NCI-H1092 (cell line): ENCODE measurements at regions not wholly inside any gene's neighbourhood (a gene's known extent, or its start where the extent isn't known, plus 50 kb on each side); places are given as distances from the start of the nearest gene placed in this dataset.

Experiments used
- DNase-seq: peaks from one replicate; lab custom pipeline; 2025; lab: John Stamatoyannopoulos, UW

DNA sequence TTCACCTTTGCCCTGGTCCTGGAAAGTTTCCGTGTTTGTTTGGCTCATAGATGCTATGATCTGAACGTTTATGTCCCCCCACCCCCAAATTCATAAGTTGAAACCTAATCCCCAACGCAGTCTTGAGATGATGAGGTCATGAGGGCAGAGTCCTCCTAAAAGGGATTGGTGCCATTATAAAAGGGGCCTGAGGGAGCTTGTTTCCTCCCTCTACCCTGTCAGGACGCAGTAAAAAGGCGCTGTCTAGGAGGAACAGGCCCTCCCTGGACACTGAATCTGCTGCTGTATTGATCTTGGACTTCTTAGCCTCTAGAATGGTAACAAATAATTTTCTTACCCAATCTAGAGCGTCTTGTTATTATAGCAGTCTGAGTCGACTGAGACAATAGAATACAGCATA lies 2190.6 kb upstream of the TENM3 start:
- DNase-seq = no peak

DNA sequence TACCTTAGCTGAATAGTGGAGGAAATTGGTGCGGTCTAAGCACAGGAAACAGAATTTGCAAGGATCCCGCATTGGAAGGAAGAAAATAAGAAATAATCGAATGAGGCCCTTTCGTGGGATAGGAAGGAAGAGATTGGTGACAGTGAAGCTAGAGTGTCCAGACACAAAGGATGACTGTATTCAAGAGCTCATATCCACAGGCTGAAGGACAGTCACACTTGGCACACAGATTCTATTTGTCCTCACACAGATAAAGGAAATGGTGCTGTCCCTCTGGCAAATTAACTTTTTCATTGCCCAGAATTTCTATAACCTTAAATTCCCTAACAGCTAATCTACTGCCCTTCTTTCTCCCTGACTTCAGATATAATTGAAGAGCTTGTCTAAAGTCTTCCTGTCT lies 2188.9 kb upstream of the TENM3 start:
- DNase-seq = no peak

DNA sequence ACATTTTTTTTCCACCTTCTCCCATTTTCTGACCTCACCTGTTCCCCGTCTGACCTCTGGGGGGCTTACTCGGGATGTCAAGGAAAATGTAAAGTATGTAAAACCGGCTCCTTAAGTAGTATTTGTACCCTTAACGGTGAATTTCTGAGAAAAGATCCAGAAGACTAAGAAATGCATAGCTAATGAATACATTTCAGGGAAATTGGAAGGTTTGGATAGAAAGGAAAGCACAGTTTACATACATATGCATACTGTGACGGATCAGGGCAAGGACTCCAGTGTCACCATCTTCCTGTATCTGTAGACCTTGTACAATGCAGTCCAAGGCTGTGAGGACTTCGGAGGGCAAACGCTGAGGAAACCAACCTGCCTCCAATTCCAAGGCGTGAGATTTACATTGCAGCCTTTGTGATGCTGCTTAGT lies 2185.9 kb upstream of the TENM3 start:
- DNase-seq = no peak

DNA sequence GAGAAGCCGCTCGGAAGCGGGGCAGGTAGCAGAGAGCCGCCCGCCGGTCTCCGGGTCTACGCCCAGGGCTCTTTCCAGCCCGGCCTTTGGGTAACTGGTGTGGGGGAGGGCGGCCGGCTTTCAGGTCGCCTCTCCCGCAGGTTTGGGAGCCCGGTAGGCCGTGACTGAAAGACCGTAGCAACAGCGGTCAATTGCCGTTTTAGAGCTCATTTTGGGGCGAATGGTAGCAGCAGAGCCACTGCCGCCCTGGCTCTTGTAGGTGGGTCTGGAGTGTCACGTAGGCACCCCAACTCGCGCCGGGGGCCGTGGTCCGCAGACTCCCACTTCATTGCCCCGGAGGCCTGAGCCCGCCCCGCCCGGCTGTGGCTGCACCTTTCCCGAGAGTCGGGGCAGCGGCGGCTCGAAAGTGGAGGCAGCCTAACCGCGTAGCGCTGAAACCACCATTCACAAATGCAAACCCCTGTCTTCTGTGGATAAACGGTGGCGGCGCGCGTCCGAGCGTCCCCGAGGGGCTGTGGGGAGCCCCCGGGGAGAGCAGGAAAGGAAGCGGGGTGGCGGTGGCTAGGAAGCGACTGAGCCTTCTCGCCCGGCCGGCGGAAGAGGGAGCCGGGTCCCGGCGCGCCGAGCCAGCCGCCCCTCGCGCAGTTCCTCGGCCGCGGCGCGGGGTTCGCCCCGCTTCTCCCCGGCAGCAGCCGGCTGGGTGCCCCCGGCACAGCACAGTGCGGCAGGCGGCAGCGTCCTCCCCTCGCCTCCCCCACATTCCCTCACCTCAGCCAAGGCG lies 2185.1 kb upstream of the TENM3 start:
- DNase-seq = no peak

DNA sequence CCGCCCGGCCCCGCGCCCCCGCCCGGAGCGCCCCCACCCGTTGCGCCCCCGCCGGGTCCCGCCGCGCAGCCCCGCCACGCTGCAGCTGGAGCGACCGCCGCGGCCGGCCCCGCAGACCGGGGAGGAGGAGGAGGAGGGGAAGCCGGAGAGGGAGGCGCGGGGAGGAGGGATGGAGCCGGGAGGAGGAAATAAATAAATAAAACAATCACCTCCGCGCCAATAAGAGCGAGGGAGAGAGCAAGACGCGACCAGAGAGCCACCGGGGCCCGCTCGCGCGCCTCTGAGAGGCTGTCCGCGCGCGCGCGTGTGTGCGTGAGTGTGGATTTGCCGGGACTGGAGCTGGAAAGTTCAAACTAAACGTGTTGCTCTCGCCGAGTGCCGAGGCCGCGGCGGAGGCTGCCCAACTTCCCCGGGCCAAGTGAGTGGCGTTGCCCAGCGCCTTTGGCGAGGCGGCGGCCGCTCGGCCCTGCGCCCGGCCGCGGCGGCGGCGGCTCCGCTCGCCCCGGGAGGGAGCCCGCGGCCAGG lies 2184.4 kb upstream of the TENM3 start:
- no peak for DNase-seq

DNA sequence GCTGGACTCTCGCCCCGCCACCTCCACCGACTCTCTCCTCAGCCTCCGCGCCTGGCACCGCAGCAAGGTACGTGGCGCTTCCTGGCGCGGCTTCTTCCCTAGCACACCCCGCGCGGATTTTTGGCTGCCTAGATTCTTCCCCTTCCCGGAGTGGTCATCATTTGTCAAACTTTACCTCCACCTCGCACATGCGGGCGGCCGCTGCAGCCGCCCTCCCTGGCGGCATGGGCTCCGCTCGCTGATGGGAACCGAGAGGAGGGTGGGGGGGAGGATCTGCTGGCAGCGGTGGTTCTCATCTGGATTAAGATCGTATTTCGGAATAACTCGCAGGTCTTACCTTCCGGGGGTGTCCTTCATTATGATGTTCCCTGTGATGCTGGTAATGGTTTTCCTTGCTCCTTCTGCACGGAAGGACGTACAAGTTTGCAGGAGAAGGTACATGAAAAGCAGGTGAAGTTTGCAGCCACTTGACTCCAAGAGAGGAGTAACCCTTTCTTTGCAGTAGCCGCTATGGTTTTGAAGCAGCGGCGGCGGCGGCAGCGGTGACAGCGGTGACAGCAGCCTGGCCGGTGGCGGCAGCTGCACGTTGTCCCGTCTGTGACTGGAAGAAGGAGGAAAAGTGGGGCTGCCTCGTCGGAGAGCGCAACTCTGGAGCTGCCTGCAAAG lies 2183.9 kb upstream of the TENM3 start:
- no peak for DNase-seq

DNA sequence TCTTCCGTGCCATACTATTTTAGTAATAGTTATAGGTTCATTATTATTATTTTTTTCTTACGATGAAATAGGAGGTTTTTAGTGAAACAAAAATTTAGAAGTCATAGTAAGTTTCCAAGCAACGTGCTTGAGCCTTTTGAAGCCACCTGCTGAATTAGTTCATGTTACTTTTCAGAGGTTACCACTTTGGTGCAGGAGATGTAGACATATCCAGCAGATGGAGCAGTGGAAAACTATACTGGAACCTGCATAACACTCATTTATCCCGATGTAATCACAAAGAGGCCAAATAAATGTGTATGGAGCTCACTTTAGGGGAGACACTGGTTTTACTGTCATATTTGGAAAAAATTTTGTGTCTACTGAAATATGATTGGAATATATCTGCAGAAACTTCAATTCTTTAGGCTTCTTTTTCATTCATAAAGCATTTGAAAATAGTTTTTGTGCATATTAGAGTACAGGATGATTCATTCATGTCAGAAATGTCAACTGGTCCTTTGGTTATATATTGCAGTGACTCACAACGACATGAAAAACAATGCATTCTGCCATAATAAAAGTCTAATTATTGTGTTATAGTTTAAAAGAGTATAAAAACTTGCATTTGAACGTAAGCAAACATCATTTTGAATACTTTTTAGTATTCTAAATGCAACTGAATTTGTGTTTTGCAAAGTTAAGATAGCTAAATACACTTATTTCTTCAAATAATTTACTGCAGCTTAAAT lies 2182.9 kb upstream of the TENM3 start:
- no peak for DNase-seq

DNA sequence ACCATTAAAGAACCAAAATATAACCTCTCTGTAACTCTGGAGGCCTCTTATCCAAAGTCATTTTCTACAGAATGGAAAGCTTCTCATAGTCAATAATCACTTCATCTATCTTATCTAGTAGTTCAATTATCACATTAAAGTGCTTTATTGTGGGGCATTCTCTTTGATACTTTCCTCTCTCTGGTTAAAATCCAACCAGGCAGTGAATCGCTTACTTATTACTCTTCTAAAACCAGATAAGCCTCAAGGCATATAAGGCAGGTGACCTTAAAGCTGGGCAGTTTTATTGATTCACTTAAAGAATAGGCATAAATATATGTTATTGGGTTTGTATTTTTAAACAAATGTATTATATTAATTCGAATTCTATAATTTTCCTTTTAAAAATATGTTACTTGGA lies 2162.1 kb upstream of the TENM3 start:
- no peak for DNase-seq

DNA sequence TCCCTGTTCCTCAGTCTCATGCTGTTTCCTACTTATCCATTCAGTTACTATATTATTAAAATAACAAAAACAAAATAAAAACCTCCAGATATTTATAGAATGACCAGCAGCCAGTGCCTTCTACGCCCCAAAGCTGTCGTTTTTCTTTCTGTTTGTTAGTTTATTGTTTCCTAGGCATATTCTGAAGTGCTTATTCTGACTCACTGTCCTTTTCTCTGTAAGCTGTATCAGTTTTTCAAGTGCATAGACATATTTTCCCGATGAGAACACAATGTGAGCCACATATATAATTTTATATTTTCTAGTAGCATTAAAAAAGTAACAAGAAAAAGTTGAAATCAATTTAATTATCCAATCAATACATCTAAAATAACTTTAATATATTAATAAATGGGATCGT lies 2158.6 kb upstream of the TENM3 start:
- no peak for DNase-seq

DNA sequence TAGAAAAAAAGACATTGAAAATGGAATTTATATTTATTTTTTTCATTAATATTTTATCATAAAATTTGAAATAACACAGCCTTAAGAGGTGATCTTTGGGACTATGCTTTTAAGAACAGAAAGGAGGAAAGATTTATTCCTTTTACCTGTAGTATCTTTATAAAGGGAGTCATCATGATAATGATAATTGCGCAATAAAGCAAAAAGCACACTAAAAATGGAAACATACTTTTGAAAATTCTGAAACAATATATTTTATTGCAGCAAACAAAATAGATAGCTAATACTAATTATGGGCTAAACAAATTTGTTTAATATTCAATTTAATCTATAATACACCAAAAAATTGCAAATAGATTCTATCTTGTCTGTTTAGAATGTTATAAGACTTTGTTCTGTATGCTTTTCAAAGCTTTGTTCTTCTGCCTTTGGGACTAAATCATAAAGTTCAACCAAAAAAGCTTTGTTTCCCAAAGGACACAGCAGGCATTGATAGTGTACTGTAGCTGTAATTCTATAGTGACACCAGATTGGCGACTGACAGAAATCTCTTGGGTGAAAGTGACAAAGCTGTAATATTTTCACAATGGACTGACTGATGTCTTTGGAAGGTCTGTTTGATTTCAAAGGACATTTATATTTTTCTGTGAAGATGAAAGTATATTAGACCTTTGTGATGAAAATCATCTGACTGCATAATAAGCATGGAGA lies 2156.6 kb upstream of the TENM3 start:
- no peak for DNase-seq

DNA sequence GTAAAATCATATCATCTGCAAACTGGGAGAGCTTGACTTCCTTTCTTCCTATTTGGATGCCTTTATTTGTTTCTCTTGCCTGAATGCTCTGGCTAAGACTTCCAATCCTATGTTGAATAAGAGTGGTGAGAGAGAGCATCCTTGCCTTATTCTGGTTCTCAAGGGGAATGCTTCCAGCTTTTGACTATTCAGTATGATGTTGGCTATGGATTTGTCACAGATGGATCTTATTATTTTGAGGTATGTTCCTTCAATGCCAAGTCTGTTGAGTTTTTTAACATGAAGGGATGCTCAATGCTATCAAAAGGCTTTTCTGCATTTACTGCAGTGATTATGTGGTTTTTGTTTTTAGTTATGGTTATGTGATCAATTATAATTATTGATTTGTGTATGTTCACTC lies 2144.6 kb upstream of the TENM3 start:
- DNase-seq = no peak

DNA sequence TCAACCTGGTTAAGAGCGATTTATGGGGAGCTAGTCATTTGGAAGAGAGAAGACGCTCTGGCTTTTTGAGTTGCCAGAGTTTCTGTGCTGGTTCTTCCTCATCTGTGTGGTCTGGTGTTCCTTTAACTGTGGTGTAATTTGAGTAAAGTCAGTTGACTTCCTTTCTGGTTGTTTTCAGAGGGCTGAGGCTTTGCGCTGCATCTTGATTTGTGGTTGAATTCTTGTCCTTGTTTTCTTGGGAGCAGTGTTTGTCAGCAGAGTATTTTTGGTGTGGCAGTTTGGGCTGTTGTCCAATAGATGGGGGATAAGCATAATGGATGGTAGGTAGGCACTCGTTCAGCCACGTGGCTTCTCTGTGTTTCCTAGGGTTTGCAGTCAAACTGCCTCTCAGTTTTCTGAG lies 2143.2 kb upstream of the TENM3 start:
- DNase-seq = no peak

DNA sequence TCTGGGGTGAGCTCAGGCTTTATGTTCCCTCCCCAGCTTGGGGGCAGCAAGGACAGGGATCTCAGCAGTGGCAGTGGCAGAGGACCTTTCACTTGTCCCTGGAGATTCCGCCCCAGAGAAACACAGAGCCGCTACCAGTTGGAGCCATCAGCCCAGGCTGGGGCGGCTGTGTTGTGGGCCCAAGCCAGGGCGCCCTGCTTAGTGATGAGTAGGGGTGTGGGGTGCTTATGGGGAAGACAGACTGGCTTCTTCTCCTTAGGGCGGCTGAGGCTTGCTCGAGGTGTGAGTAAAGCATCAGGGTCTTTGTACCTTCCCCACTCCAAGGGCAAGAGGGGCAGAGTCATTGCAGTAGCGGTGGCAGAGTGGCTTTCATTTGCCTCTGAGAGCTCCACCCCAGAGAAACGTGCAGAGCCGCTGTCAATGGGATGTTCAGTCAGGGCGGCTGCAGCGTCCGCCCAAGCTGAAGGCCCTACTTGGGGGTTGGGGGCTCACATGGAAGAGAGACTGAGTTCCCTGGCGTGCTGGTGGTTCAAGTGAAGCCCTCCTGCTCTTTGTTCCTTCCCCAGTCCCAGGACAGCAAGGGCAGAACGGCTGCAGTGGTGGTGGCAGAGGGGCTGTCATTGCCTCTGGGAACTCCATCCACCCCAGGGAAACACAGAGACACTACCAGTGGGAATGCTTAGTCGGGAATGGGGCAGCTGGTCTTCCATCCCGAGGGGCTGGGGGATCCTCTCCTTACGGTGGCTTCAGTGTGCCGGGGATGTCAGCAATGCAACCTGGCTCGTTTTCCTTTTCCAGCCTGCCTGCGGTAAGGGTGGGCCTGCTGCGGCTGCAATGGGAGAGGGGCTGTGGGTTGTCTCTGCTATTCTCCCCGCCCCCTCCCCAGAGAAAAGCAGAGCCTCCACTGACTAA lies 2142.5 kb upstream of the TENM3 start:
- no peak for DNase-seq

DNA sequence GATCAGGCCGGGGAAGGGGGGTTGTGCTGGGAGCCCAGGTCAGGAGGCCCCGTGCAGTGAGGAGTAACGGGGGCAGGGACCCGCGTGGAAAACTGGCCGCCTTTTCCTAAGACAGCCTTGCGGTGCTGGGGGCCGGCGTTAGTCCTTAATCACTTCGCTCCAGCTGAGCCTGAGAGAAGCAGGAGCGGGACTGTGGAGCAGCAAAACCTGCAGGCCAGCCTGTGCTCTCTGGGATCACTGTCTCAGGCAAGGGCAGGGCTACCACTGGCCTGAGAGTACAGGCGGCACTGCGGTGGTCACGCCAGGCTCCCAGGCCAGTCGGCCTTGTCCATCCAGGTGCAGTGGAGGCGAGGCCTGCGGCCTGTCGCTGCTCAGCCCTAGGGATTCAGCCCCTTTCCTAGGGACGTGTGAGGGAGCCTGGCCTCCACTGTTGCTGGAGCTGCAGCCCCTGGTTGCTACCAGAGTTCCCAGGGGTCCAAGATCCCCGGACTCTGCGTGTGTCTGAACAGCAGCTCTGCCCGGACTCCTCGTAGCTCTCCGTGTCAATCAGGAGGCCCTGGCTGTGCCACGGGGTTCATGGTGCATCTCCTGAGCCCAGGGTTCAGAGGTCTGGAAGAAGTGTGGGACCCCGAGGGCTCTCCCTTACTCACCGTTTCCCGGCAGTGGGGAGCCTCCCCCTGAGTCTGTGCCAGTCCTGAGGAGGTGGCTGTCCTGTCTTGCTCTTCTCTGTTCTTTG lies 2141.7 kb upstream of the TENM3 start:
- DNase-seq = no peak

DNA sequence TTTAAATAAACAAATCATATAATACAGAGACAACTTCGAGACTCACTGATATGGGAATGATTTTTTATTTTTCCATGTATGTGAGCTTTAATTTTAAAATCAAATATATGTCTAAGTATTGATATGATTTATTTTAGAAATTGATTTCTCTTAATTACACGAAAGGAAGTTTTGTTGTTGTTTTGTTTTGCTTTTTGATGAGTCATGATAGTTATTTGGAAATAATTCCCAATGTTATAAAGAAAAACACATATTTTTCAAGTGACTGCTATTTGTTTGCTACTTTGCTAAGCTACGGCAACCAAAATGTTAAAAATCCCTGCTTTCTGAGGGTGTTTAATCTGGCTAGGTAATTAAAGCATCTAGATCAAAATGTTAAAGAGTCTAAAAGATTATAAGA lies 2139.4 kb upstream of the TENM3 start:
- DNase-seq = no peak

DNA sequence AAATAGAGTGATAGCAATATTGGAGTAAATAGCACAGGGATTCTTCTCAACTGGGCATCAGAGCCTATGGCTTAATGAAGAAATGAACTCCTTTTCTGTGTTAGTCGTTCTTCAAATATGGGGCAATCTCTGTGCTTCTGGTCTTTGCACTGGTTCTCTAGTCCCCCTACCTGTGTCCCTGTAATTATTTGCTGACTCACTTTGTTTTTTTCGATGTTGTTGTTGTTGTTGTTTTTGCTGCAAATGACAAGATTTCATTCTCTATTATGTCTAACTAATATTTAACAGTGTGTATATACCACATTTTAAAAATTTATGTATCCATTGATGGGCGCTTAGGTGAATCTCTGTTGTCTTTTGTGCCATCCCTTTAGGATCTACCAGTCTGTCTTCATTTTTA lies 2137.8 kb upstream of the TENM3 start:
- no peak for DNase-seq

DNA sequence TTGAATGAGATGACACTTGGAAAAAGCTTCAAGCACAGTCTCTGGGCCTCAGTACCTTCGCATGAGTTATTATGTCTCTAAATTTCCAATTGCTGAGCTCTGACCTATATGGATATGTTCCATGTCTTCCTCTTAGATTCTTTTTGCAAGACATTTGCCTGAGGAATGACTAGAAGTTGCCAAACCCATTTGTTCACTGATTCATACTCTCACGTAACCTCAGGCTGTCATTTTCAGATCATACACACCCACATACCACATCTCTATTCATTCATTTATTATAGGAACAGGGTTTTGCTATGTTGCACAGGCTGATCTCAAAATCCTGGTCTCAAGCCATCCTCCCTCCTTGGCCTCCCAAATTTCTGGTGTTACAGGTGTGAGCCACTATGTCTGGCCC lies 2137.1 kb upstream of the TENM3 start:
- DNase-seq = no peak

DNA sequence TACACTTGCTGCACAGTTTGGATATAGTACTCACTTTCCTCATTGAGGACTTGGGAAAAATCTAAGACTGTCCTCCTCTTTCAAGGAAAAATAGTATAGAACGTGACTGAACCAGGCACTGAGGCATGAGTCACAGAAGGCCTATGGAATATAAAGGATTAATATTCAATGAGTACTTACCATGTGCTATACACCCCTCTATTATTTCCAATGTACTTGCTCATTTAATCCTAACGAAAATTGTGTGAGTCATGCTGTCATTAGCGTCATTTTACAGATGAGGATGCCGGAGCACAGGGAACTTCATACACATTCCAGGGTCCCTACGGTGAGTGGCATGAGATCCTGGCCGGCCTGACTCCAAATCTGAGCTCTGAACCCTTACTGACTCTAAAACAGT lies 2136.2 kb upstream of the TENM3 start:
- DNase-seq = no peak

DNA sequence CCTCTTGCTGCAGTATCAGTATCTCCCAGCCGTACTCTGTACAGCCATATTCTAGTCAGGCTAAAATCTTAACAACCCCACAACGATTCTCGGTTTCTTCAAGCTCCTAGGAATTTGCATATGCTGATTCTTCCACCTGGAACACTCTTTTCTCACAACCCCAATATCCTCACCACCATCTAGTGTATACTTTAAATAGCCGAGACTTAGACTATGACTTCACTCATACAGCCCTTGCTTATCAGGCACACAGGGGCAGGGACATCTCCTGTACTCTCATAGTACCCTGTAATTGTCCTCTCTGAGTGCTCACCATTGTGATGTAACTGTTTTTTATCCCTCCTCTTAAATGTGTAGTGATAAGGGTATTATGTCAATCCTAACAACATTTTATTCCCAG lies 2126.4 kb upstream of the TENM3 start:
- no peak for DNase-seq

DNA sequence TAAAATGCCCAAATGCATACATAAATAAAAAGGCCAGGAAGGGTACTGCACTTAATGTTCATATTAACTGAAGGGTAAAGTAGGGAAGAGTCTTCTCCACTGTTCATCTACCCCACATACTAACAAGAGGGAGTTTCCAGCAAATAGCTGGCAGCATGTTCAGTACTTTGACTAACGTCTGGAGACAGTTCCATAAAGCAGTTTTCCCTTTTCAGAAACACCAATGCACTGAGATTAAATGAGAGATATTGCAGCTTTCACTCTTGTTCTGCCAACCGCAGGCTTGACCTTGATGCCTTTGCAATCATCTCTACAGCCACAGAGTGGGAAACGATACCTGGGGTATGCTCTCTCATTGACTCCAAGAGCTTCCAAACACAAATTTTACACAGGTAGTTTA lies 2123.1 kb upstream of the TENM3 start:
- DNase-seq = no peak
